Panc1 (cell line): ENCODE measurements at regions not wholly inside any gene's neighbourhood (a gene's known extent, or its start where the extent isn't known, plus 50 kb on each side); places are given as distances from the start of the nearest gene placed in this dataset.
"Not testable (repeated sequence)": the region's sequence is repeated elsewhere in the genome, so short reads cannot be mapped to it uniquely, and the experiment has no call there.

Source experiments
- ATAC-seq: fragments of 200-7000 bp; cut with Tn5 transposase; 2 replicates; pipeline ENCODE4 v1.9.1; 2020; ENCODE audit warnings: mild to moderate bottlenecking, moderate library complexity
- BruUV-seq: library from RNA; stranded (reverse); fragments of 400-500 nt; replicated peaks from 2 replicates; lab custom pipeline; 2021; lab: Mats Ljungman, UMichigan
- CTCF ChIA-PET: fragments of 300-600 bp; sonication (Branson Sonifier 250); formaldehyde crosslinking; loops from one replicate; lab custom pipeline; 2022; ENCODE audit warnings: antibody characterized with exemption; lab: Charles Lee
- POLR2A ChIA-PET: fragments of 300-600 bp; sonication (Branson Sonifier 250); formaldehyde crosslinking; loops from one replicate; lab custom pipeline; 2022; ENCODE audit warnings: antibody characterized with exemption; lab: Charles Lee
- DNase-seq: peaks from one replicate; pipeline ENCODE4 v3.0.0-alpha.2; 2010; ENCODE audit warnings: low read depth, low spot score
- H3K27ac ChIP-seq: 2 replicates; pipeline ENCODE4 v1.5.1; 2011; ENCODE audit warnings: mild to moderate bottlenecking, low read length, inconsistent platforms
- H3K27me3 ChIP-seq: fragments of 200-500 bp; sonication (Bioruptor generic); 2 replicates; pipeline ENCODE4 v1.6.0; 2014; ENCODE audit warnings: low read length, inconsistent platforms; ENCODE audit not compliant: control insufficient read depth, insufficient read depth
- H3K36me3 ChIP-seq: fragments of 200-500 bp; sonication (Bioruptor generic); 2 replicates; pipeline ENCODE4 v1.5.1; 2014; ENCODE audit warnings: inconsistent platforms, mild to moderate bottlenecking, low read length, moderate library complexity; ENCODE audit not compliant: control insufficient read depth, insufficient read depth
- H3K4me1 ChIP-seq: 2 replicates; pipeline ENCODE4 v1.5.1; 2011; ENCODE audit warnings: inconsistent platforms, mild to moderate bottlenecking, low read length, moderate library complexity; ENCODE audit not compliant: control insufficient read depth, insufficient read depth
- H3K4me3 ChIP-seq, 2 experiments: 2 replicates each; pipeline ENCODE4 v1.5.1; 2011 to 2012; ENCODE audit warnings: low read depth in 2 of 2, low read length in 2 of 2, mild to moderate bottlenecking in 2 of 2, inconsistent platforms in 1 of 2, moderate library complexity in 1 of 2
- H3K9me3 ChIP-seq: fragments of 200-500 bp; sonication (Bioruptor generic); 2 replicates; pipeline ENCODE4 v1.5.1; 2014; ENCODE audit warnings: low read depth, mild to moderate bottlenecking, inconsistent platforms, low read length, moderate library complexity; ENCODE audit not compliant: control insufficient read depth, insufficient read depth
- POLR2AphosphoS5 ChIP-seq: IDR thresholded peaks from 2 replicates; pipeline ENCODE4 v1.6.1; 2012; ENCODE audit warnings: mild to moderate bottlenecking, low read depth, low read length, moderate library complexity
- SIN3A ChIP-seq: IDR thresholded peaks from 2 replicates; pipeline ENCODE4 v1.6.1; 2012; ENCODE audit warnings: low read depth, mild to moderate bottlenecking, low read length, moderate library complexity, borderline replicate concordance; ENCODE audit not compliant: insufficient read depth
- TCF7L2 ChIP-seq: IDR thresholded peaks from 2 replicates; pipeline ENCODE4 v1.6.1; 2011; ENCODE audit warnings: mild to moderate bottlenecking, low read depth, low read length, inconsistent platforms
- in situ Hi-C: cut with HindIII; loops from 2 replicates; pipeline ENCODE4 v1.10.0; 2016; ENCODE audit warnings: low sequenced_read_pairs, low pct_unique_long_range_greater_than_20kb
- intact Hi-C: fragments of 100-400 bp; cut with micrococcal nuclease; formaldehyde crosslinking; loops from one replicate; pipeline ENCODE4 v1.10.0; 2022; ENCODE audit not compliant: unreplicated experiment
- TF ChIP-seq, protein P1 (sequence below): fragments of 450-650 bp; IDR thresholded peaks from 2 replicates; pipeline ENCODE4 v1.5.1; 2017; ENCODE audit warnings: mild to moderate bottlenecking
- TF ChIP-seq, protein P2 (sequence below), 2 experiments: IDR thresholded peaks; 2 replicates each; pipeline ENCODE4 v1.6.1; 2011 to 2012; ENCODE audit warnings: low read depth in 2 of 2, control low read depth in 1 of 2, low read length in 1 of 2, mild to moderate bottlenecking in 1 of 2, moderate library complexity in 1 of 2; ENCODE audit not compliant: insufficient read depth in 1 of 2

DNA sequence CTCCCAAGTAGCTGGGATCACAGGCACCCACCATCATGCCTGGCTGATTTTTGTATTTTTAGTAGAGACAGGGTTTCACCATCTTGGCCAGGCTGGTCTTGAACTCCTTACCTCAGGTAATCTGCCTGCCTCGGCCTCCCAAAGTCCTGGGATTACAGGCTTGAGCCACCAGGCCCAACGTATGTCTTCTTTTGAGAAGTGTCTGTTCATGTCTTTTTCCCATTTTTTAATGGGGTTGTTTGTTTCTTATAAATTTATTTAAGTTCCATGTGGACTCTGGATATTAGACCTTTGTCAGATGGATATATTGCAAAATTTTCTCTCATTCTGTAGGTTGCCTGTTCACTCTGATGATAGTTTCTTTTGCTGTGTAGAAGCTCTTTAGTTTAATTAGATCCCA, 61.3 kb downstream of the CHST2 start:
- CTCF ChIA-PET, in situ Hi-C loops, intact Hi-C loops, ATAC-seq, H3K36me3 ChIP-seq, H3K27ac ChIP-seq, BruUV-seq, H3K27me3 ChIP-seq, DNase-seq, H3K4me3 ChIP-seq, H3K4me1 ChIP-seq, POLR2A ChIA-PET, H3K9me3 ChIP-seq: not testable (repeated sequence)

DNA sequence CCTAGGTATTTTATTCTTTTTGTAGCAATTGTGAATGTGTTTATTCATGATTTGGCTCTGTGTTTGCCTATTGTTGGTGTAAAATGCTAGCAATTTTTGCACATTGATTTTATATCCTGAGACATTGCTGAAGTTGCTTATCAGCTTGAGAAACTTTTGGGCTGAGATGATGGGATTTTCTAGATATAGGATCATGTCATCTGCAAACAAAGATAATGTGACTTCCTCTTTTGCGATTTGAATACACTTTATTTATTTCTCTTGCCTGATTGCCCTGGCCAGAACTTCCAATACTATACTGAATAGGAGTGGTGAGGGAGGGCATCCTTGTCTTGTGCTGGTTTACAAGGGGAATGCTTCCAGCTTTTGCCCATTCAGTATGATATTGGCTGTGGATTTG, 62.4 kb downstream of the CHST2 start:
- ATAC-seq, H3K9me3 ChIP-seq, intact Hi-C loops, H3K27ac ChIP-seq, POLR2A ChIA-PET, DNase-seq, CTCF ChIA-PET, H3K4me3 ChIP-seq, H3K36me3 ChIP-seq, H3K4me1 ChIP-seq, in situ Hi-C loops, H3K27me3 ChIP-seq, BruUV-seq: not testable (repeated sequence)

GRCh38 chr3:143182866-143183664, 63.5 kb downstream of the CHST2 start:
- no peak for DNase-seq
- Histone ChIP-seq H3K27ac (no peak overlapping the region), H3K27me3 (no peaks in the 10 kb centered on the region), H3K4me3 (no peak overlapping the region), H3K9me3 (no peaks in the 10 kb centered on the region), H3K36me3 (no peaks in the 10 kb centered on the region), H3K4me1 (no peaks in the 10 kb centered on the region)
- CTCF ChIA-PET, result no interaction called here
- no TSS peak for BruUV-seq
- intact Hi-C loops, result no loop called here
- POLR2A ChIA-PET, result interaction anchor here (0.6 kb wide), 1 partner anchor 281 kb away, joined by 14 read pairs; no protein-coding TSS in a partner anchor
- TF ChIP-seq SIN3A (no peak), TCF7L2 (no peak), POLR2AphosphoS5 (no peak)
- TF ChIP-seq, protein P1, sequence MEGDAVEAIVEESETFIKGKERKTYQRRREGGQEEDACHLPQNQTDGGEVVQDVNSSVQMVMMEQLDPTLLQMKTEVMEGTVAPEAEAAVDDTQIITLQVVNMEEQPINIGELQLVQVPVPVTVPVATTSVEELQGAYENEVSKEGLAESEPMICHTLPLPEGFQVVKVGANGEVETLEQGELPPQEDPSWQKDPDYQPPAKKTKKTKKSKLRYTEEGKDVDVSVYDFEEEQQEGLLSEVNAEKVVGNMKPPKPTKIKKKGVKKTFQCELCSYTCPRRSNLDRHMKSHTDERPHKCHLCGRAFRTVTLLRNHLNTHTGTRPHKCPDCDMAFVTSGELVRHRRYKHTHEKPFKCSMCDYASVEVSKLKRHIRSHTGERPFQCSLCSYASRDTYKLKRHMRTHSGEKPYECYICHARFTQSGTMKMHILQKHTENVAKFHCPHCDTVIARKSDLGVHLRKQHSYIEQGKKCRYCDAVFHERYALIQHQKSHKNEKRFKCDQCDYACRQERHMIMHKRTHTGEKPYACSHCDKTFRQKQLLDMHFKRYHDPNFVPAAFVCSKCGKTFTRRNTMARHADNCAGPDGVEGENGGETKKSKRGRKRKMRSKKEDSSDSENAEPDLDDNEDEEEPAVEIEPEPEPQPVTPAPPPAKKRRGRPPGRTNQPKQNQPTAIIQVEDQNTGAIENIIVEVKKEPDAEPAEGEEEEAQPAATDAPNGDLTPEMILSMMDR, result no peak
- TF ChIP-seq, protein P2, sequence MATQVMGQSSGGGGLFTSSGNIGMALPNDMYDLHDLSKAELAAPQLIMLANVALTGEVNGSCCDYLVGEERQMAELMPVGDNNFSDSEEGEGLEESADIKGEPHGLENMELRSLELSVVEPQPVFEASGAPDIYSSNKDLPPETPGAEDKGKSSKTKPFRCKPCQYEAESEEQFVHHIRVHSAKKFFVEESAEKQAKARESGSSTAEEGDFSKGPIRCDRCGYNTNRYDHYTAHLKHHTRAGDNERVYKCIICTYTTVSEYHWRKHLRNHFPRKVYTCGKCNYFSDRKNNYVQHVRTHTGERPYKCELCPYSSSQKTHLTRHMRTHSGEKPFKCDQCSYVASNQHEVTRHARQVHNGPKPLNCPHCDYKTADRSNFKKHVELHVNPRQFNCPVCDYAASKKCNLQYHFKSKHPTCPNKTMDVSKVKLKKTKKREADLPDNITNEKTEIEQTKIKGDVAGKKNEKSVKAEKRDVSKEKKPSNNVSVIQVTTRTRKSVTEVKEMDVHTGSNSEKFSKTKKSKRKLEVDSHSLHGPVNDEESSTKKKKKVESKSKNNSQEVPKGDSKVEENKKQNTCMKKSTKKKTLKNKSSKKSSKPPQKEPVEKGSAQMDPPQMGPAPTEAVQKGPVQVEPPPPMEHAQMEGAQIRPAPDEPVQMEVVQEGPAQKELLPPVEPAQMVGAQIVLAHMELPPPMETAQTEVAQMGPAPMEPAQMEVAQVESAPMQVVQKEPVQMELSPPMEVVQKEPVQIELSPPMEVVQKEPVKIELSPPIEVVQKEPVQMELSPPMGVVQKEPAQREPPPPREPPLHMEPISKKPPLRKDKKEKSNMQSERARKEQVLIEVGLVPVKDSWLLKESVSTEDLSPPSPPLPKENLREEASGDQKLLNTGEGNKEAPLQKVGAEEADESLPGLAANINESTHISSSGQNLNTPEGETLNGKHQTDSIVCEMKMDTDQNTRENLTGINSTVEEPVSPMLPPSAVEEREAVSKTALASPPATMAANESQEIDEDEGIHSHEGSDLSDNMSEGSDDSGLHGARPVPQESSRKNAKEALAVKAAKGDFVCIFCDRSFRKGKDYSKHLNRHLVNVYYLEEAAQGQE (IDR thresholded peaks at IDR 0.05; ENCODE audit: insufficient read depth in 1 of 2, low read depth in 2 of 2, low read length in 1 of 2), result no peak
- in situ Hi-C loops, result no loop called here
- ATAC-seq, result no peak
